NB4 (cell line): ENCODE measurements at regions not wholly inside any gene's neighbourhood (a gene's known extent, or its start where the extent isn't known, plus 50 kb on each side); places are given as distances from the start of the nearest gene placed in this dataset.

Experiments
- DNase-seq: peaks from one replicate; pipeline ENCODE4 v3.0.0; 2010; ENCODE audit warnings: low read depth
- H3K4me3 ChIP-seq: one replicate; pipeline ENCODE4 v1.5.1; 2011; ENCODE audit warnings: mild to moderate bottlenecking, low read depth, low read length, moderate library complexity
- MYC ChIP-seq: IDR thresholded peaks from 2 replicates; pipeline ENCODE4 v1.6.1; 2011; ENCODE audit warnings: low read depth, low read length
- POLR2A ChIP-seq: IDR thresholded peaks from 2 replicates; pipeline ENCODE4 v1.6.1; 2011; ENCODE audit warnings: mild to moderate bottlenecking; ENCODE audit not compliant: insufficient read length; ENCODE audit errors: extremely low read depth
- TF ChIP-seq, protein P1 (sequence below): IDR thresholded peaks from 2 replicates; pipeline ENCODE4 v1.6.1; 2011; ENCODE audit warnings: low read depth, low read length
- TF ChIP-seq, protein P2 (sequence below): IDR thresholded peaks from one replicate; pipeline ENCODE4 v1.5.1; 2012; ENCODE audit warnings: low read depth, low read length

DNA sequence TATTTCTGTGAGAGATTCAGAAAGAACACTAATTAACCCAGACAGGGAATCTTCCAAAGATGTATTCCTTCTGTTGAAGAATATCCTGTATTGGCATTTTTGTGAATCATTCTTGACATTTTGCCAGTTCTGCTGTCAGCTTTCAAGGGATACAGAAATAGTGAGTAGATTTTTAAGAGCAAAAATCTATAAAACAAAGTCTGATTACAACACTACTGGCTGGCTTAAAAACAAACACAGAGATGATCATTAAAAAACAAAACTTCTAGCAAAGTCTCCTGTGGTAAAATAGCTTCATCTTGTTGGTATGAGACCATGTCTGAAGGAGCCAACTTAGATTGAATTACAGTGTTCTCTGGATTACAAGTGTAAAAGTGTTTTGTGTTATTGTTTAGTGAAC is 866.3 kb upstream of the KLHL29 start:
- no peak for DNase-seq
- H3K4me3 ChIP-seq = no peak overlapping the region
- TF ChIP-seq, protein P1, sequence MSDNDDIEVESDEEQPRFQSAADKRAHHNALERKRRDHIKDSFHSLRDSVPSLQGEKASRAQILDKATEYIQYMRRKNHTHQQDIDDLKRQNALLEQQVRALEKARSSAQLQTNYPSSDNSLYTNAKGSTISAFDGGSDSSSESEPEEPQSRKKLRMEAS = no peak
- TF ChIP-seq POLR2A (no peak), MYC (no peak)
- TF ChIP-seq, protein P2, sequence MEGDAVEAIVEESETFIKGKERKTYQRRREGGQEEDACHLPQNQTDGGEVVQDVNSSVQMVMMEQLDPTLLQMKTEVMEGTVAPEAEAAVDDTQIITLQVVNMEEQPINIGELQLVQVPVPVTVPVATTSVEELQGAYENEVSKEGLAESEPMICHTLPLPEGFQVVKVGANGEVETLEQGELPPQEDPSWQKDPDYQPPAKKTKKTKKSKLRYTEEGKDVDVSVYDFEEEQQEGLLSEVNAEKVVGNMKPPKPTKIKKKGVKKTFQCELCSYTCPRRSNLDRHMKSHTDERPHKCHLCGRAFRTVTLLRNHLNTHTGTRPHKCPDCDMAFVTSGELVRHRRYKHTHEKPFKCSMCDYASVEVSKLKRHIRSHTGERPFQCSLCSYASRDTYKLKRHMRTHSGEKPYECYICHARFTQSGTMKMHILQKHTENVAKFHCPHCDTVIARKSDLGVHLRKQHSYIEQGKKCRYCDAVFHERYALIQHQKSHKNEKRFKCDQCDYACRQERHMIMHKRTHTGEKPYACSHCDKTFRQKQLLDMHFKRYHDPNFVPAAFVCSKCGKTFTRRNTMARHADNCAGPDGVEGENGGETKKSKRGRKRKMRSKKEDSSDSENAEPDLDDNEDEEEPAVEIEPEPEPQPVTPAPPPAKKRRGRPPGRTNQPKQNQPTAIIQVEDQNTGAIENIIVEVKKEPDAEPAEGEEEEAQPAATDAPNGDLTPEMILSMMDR = no peak

DNA sequence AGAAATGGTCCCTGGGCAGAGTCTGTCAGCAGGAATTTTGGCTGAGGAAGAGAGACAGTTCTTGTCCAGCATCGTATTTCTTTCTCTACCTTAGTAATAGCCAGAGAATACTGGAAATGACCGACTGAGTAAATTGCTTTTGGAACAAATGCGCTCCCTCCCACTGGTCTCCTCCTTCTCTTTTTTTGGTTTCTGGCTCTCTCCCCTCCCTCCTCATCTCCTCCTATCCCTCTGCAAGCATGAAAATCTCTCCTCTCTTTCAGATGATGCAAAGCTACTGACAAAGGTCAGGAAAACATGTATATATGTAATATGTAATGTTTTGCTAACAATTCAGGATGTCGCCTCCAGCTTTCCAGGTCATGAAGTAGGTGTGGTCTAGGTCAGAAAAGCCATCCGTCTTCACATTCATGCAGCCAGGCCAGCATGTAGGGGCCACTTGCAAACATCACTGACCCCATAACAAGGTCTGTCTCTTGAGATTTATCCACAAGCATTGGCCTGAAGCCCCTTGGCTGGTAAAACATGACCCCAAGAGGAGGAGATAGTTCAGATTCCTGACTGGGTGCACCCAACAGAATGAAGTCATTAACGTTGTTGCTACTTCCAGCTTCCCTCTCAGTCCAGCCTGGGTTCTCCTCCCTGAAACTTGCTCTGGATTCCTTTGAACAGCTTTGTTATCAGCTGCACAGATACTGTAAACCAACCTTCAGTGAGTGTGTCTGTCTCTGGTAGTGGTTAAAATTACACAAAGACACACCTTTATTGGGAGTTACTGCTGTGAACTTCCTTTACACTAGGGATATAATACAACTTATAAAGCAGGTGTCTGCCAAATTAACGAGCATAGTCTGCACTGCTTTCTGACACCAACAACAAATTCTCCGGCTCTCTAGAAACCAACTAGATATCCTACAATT is 864.4 kb upstream of the KLHL29 start:
- H3K4me3 ChIP-seq = no peak overlapping the region
- no peak for TF ChIP-seq POLR2A
- DNase-seq = no peak

DNA sequence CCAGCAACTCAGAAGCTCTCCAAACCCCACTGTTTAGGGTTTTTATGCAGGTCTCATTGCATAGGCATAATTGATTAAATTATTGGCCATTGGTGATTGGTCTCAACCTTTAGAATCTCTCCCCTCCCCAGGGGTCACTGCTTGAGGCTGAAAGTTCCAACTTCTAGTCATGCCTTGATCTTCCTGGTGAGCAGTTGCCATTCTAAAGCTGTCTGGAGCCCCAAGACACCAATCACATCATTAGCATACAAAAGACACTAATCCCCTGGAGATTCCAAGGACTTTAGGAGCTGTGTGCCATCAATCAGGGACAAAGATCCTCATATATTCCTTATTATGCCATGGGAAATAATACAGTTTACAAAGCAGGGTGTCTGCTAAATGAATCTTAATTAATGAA is 863.4 kb upstream of the KLHL29 start:
- no peak for DNase-seq
- no peak overlapping the region for H3K4me3 ChIP-seq
- TF ChIP-seq, protein P1 = no peak
- TF ChIP-seq, protein P2 = no peak
- TF ChIP-seq MYC = no peak
- no peak for TF ChIP-seq POLR2A

DNA sequence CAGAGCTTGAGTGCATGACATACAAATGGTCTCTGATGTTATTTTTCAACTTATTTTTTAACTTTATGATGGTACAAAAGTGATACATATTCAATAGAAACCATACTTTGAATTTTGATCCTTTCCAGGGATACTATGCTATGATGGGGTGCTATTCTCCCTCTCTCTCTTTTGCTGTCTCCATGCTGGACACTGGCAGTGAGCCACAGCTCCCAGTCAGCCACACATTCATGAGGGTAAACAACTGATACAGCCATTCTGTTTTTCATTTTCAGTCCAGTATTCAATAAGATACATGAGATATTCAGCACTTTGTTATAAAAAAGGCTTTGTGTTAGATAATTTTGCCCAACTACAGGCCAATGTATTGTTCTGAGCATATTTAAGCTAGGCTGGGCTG is 859.3 kb upstream of the KLHL29 start:
- H3K4me3 ChIP-seq = no peak overlapping the region
- DNase-seq = no peak
- TF ChIP-seq POLR2A (no peak), MYC (no peak)
- TF ChIP-seq, protein P2 = no peak
- TF ChIP-seq, protein P1 = no peak

DNA sequence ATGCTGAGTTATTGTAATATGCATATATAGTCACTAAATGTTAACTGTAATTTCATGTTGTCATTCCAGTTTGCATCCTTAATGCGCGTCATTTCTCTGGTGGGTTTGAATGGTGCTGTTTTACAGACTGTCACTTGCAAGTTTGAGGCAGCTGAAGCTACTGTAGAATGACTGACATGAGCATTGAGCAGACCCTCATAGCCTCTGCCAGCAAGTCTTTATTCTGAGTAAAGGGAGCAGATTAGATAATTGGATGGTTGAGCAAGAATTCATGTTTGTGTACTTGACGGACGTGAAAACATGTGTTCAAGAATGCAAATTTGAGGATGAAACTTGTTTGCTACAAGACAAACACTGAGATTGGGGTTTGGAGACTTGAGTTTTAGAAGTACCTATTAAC is 854.8 kb upstream of the KLHL29 start:
- DNase-seq = no peak
- TF ChIP-seq, protein P2 = no peak
- TF ChIP-seq, protein P1 = no peak
- TF ChIP-seq MYC (no peak), POLR2A (no peak)
- H3K4me3 ChIP-seq = no peak overlapping the region

DNA sequence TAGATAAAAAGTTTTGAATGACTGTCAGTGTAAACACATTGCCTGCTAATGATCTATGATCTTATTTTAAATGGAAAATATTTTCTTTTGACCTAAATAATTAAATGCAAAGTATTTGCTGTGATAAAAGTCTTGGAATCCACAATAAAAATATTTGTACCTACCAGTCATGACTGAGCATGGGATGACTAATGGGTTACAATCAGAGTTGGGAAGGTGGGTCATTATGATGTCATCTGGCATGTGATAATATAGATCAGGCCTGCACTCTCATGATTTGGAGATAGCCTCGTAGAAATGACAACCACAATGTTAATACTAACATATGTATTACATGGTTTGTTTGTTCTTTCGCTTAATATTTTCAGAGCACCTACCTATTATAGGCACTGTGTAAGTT is 848.8 kb upstream of the KLHL29 start:
- TF ChIP-seq, protein P2 = no peak
- no peak for TF ChIP-seq POLR2A
- TF ChIP-seq, protein P1 = no peak
- no peak for TF ChIP-seq MYC
- no peak for DNase-seq
- H3K4me3 ChIP-seq = no peak overlapping the region
